ENCODE measurements at regions not wholly inside any gene's neighbourhood (a gene's known extent, or its start where the extent isn't known, plus 50 kb on each side); places are given as distances from the start of the nearest gene placed in this dataset.
A peak's percentile ranks its signal among the peaks of the same experiment; 100 is the strongest.

DNA sequence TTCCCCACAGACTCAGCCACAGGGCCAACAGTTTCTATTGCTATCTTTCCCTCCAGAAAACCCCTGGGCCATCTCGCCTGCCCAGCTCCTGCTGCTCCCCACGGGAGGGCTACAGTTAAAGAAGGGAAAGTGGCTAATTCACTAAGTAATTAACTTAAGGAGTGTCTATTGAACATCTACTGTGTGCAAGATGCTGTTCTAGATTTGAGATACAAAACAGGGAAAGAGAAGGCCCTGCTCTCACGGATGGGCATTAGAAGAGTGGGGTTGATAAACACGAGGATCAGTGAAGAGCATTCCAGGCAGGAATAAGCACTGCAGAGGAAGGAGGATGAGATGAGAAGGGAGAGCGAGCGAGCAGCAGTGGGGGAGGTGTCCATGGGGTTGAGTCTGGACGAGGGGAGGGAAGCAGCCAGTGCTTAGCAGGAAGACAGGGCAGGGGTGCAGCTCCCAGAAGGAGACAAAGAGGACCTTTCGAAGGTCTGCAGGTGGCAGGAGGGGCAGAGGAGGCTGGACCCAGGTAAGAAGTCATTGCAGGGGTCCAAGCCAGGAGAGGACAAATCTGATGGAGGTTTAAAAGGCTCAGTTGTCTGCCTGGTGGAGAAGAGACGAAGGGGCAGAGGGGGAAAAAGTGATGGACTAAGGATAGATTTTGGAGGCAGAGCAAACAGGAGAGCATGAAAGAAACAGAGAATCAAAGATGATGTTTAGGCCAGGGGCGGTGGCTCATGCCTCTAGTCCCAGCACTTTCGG is 64.7 kb downstream of the KLF15 start:
- H3K27me3 ChIP-seq (ENCODE audit: insufficient read depth, low read length), result 0 out of 2 replicates have a peak, but pooled peaks cover 7% of the 10 kb centered on the region
- H3K4me1 ChIP-seq (ENCODE audit: control insufficient read depth, insufficient read depth, low read length, unreplicated experiment), result no peaks in the 10 kb centered on the region
- no peak overlapping the region for H3K4me3 ChIP-seq (ENCODE audit: low read depth, low read length)
- no peaks in the 10 kb centered on the region for H3K36me3 ChIP-seq (ENCODE audit: insufficient read depth, low read length)
- H3K79me2 ChIP-seq (ENCODE audit: control insufficient read depth, insufficient read depth, low read length, unreplicated experiment), result no peaks in the 10 kb centered on the region
- no peak overlapping the region for H3K27ac ChIP-seq (ENCODE audit: low read depth, low read length)
- H2AFZ ChIP-seq (ENCODE audit: low read length, unreplicated experiment), result no peak overlapping the region

DNA sequence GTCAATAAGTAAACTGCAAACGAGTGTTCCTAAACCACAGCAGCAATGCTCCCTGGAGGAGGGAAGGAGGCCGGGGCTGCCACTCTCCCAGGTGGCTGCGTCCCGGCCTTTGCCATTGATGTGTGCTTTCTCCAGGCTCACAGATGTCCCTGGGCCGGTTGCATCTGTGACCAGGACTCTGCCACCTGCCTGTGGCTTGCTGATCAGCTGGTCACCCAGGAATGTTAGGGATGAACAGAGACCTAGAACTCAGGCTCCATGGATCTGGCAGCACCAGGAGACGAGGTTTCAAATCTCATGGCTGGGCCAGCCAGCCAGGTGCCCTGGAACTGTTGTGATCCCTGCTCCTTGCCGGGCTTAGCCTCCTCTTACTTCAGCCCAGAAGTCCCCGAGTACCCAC is 65.7 kb downstream of the KLF15 start:
- H2AFZ ChIP-seq (ENCODE audit: low read length, unreplicated experiment), result no peak overlapping the region
- no peak overlapping the region for H3K27ac ChIP-seq (ENCODE audit: low read depth, low read length)
- peaks cover 8% of the 10 kb centered on the region for H3K4me1 ChIP-seq (ENCODE audit: control insufficient read depth, insufficient read depth, low read length, unreplicated experiment)
- H3K4me3 ChIP-seq (ENCODE audit: low read depth, low read length), result no peak overlapping the region
- H3K27me3 ChIP-seq (ENCODE audit: insufficient read depth, low read length), result 0 out of 2 replicates have a peak, but pooled peaks cover 7% of the 10 kb centered on the region
- H3K79me2 ChIP-seq (ENCODE audit: control insufficient read depth, insufficient read depth, low read length, unreplicated experiment), result no peaks in the 10 kb centered on the region
- H3K36me3 ChIP-seq (ENCODE audit: insufficient read depth, low read length), result no peaks in the 10 kb centered on the region

- 0 out of 2 replicates have a peak, but pooled peaks cover 7% of the 10 kb centered on the region for H3K27me3 ChIP-seq (ENCODE audit: insufficient read depth, low read length)
- H3K4me1 ChIP-seq (ENCODE audit: control insufficient read depth, insufficient read depth, low read length, unreplicated experiment), result peaks cover 11% of the 10 kb centered on the region
- no peaks in the 10 kb centered on the region for H3K79me2 ChIP-seq (ENCODE audit: control insufficient read depth, insufficient read depth, low read length, unreplicated experiment)
- no peaks in the 10 kb centered on the region for H3K36me3 ChIP-seq (ENCODE audit: insufficient read depth, low read length)
- H3K4me3 ChIP-seq (ENCODE audit: low read depth, low read length), result no peak overlapping the region
- no peak overlapping the region for H3K27ac ChIP-seq (ENCODE audit: low read depth, low read length)
- no peak overlapping the region for H2AFZ ChIP-seq (ENCODE audit: low read length, unreplicated experiment)
Measured at GRCh38 chr3:126291061-126291460, 66.1 kb downstream of the KLF15 start.

GRCh38 chr3:126290325-126290724 is 66.9 kb downstream of the KLF15 start:
- no peak overlapping the region for H3K4me3 ChIP-seq (ENCODE audit: low read depth, low read length)
- H3K27ac ChIP-seq (ENCODE audit: low read depth, low read length), result no peak overlapping the region
- H2AFZ ChIP-seq (ENCODE audit: low read length, unreplicated experiment), result no peak overlapping the region
- no peaks in the 10 kb centered on the region for H3K79me2 ChIP-seq (ENCODE audit: control insufficient read depth, insufficient read depth, low read length, unreplicated experiment)
- H3K36me3 ChIP-seq (ENCODE audit: insufficient read depth, low read length), result no peaks in the 10 kb centered on the region
- peaks cover 11% of the 10 kb centered on the region for H3K4me1 ChIP-seq (ENCODE audit: control insufficient read depth, insufficient read depth, low read length, unreplicated experiment)
- H3K27me3 ChIP-seq (ENCODE audit: insufficient read depth, low read length), result 0 out of 2 replicates have a peak, but pooled peaks cover 7% of the 10 kb centered on the region

GRCh38 chr3:126289096-126289495 is 68.1 kb downstream of the KLF15 start:
- Histone ChIP-seq H3K4me1 (ENCODE audit: control insufficient read depth, insufficient read depth, low read length, unreplicated experiment) (peaks cover 18% of the 10 kb centered on the region), H2AFZ (ENCODE audit: low read length, unreplicated experiment) (no peak overlapping the region)

GRCh38 chr3:126288314-126288713 is 68.9 kb downstream of the KLF15 start:
- Histone ChIP-seq H3K27ac (ENCODE audit: low read depth, low read length) (no peak overlapping the region), H3K79me2 (ENCODE audit: control insufficient read depth, insufficient read depth, low read length, unreplicated experiment) (no peaks in the 10 kb centered on the region), H2AFZ (ENCODE audit: low read length, unreplicated experiment) (no peak overlapping the region), H3K4me1 (ENCODE audit: control insufficient read depth, insufficient read depth, low read length, unreplicated experiment) (peaks cover 22% of the 10 kb centered on the region), H3K27me3 (ENCODE audit: insufficient read depth, low read length) (0 out of 2 replicates have a peak, but pooled peaks cover 7% of the 10 kb centered on the region), H3K4me3 (ENCODE audit: low read depth, low read length) (no peak overlapping the region), H3K36me3 (ENCODE audit: insufficient read depth, low read length) (no peaks in the 10 kb centered on the region)

More at GRCh38 chr3:126289096-126289495, 68.1 kb downstream of the KLF15 start:
- Histone ChIP-seq H3K27me3 (ENCODE audit: insufficient read depth, low read length) (0 out of 2 replicates have a peak, but pooled peaks cover 7% of the 10 kb centered on the region), H3K36me3 (ENCODE audit: insufficient read depth, low read length) (no peaks in the 10 kb centered on the region), H3K4me3 (ENCODE audit: low read depth, low read length) (no peak overlapping the region), H3K79me2 (ENCODE audit: control insufficient read depth, insufficient read depth, low read length, unreplicated experiment) (no peaks in the 10 kb centered on the region), H3K27ac (ENCODE audit: low read depth, low read length) (no peak overlapping the region)

DNA sequence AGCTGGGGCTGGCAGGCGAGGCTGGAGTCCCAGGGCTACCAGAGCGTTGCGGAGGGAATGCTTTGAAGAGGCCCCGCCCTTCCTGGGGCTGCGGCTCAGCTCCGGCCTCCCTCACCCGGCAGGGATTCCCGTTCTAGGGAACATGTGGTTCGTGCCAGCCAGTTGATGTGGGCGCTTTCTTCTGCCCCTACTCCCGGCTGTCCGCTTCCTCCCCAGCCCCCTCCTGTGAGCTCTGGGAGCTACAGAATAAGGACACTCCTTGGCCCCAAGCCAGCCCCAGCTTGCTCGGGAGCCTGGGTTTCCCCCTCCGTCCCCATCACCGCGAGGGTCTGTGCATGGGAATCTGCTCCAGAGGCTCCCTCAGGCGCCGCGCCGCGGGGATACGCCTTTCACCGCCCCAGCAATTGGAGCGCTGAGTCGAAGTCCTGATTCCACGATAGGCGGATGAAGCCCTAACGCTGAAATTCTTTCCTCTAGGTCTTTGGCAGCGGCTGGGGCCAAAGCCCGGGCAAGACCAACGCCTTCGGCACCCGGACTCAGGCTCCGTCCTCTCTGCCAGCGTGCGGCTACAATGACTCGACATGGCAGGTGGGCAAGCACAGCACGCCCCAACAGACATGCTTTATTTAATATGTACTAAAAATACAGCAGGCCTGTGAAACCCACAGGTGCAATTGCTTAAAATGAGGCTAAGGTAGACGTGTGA is 69.5 kb downstream of the KLF15 start:
- H3K4me3 ChIP-seq (ENCODE audit: low read depth, low read length), result peak overlapping the region; percentile 70
- H3K79me2 ChIP-seq (ENCODE audit: control insufficient read depth, insufficient read depth, low read length, unreplicated experiment), result no peaks in the 10 kb centered on the region
- H2AFZ ChIP-seq (ENCODE audit: low read length, unreplicated experiment), result peak overlapping the region; percentile 64
- no peak overlapping the region for H3K27ac ChIP-seq (ENCODE audit: low read depth, low read length)
- peaks cover 25% of the 10 kb centered on the region for H3K4me1 ChIP-seq (ENCODE audit: control insufficient read depth, insufficient read depth, low read length, unreplicated experiment)
- H3K27me3 ChIP-seq (ENCODE audit: insufficient read depth, low read length), result 0 out of 2 replicates have a peak, but pooled peaks cover 7% of the 10 kb centered on the region
- H3K36me3 ChIP-seq (ENCODE audit: insufficient read depth, low read length), result no peaks in the 10 kb centered on the region

- no peaks in the 10 kb centered on the region for H3K79me2 ChIP-seq (ENCODE audit: control insufficient read depth, insufficient read depth, low read length, unreplicated experiment)
- peak overlapping the region; percentile 70 for H3K4me3 ChIP-seq (ENCODE audit: low read depth, low read length)
- no peaks in the 10 kb centered on the region for H3K36me3 ChIP-seq (ENCODE audit: insufficient read depth, low read length)
- peak overlapping the region; percentile 64 for H2AFZ ChIP-seq (ENCODE audit: low read length, unreplicated experiment)
- H3K4me1 ChIP-seq (ENCODE audit: control insufficient read depth, insufficient read depth, low read length, unreplicated experiment), result peaks cover 25% of the 10 kb centered on the region
- H3K27ac ChIP-seq (ENCODE audit: low read depth, low read length), result no peak overlapping the region
- 0 out of 2 replicates have a peak, but pooled peaks cover 7% of the 10 kb centered on the region for H3K27me3 ChIP-seq (ENCODE audit: insufficient read depth, low read length)
Measured at GRCh38 chr3:126287171-126287535, 70.1 kb downstream of the KLF15 start.

- H3K36me3 ChIP-seq (ENCODE audit: insufficient read depth, low read length), result no peaks in the 10 kb centered on the region
- peaks cover 25% of the 10 kb centered on the region for H3K4me1 ChIP-seq (ENCODE audit: control insufficient read depth, insufficient read depth, low read length, unreplicated experiment)
- no peaks in the 10 kb centered on the region for H3K79me2 ChIP-seq (ENCODE audit: control insufficient read depth, insufficient read depth, low read length, unreplicated experiment)
- no peak overlapping the region for H2AFZ ChIP-seq (ENCODE audit: low read length, unreplicated experiment)
- no peak overlapping the region for H3K27ac ChIP-seq (ENCODE audit: low read depth, low read length)
- H3K4me3 ChIP-seq (ENCODE audit: low read depth, low read length), result no peak overlapping the region
- H3K27me3 ChIP-seq (ENCODE audit: insufficient read depth, low read length), result 0 out of 2 replicates have a peak, but pooled peaks cover 7% of the 10 kb centered on the region
Measured at GRCh38 chr3:126285369-126285768, 71.8 kb downstream of the KLF15 start.

DNA sequence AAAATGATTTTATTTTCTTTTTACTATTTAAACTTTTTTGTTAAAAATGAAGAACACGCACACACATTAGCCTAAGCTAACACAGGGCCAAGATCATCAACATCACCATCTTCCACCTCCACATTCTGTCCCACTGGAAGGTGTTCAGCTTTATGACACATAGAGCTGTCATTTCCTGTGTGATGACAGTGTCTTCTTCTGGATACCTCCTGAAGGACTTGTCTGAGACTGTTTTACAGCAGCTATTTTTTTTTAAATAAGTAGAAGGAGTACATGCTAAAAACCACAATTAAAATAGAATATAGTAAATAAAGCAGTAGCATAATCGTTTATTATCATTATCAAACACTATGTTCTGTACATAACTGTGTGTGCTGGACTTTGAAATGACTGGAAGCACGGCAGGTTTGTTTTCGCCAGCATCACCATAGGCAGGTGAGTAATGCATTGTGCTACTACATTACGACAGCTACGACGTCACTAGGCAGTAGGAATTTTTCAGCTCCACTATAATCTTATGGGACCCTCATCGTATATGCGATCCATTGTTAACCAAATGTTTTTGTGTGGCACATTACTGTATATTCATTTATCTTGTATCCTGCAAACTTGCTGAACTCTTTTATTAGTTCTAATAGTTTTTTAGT is 72.8 kb downstream of the KLF15 start:
- no peaks in the 10 kb centered on the region for H3K79me2 ChIP-seq (ENCODE audit: control insufficient read depth, insufficient read depth, low read length, unreplicated experiment)
- H3K36me3 ChIP-seq (ENCODE audit: insufficient read depth, low read length), result no peaks in the 10 kb centered on the region
- H3K27me3 ChIP-seq (ENCODE audit: insufficient read depth, low read length), result no peaks in the 10 kb centered on the region
- no peak overlapping the region for H3K4me3 ChIP-seq (ENCODE audit: low read depth, low read length)
- no peak overlapping the region for H2AFZ ChIP-seq (ENCODE audit: low read length, unreplicated experiment)
- H3K4me1 ChIP-seq (ENCODE audit: control insufficient read depth, insufficient read depth, low read length, unreplicated experiment), result peaks cover 25% of the 10 kb centered on the region
- H3K27ac ChIP-seq (ENCODE audit: low read depth, low read length), result peak overlapping the region; percentile 41

Data from ACC112 (cell line).